Stomach (tissue), 8 donors: ENCODE measurements at regions not wholly inside any gene's neighbourhood (a gene's known extent, or its start where the extent isn't known, plus 50 kb on each side); places are given as distances from the start of the nearest gene placed in this dataset.

Source experiments
- DNase-seq, 2 donors: peaks; one replicate each; pipeline versions ENCODE4 v3.0.0 to v3.0.0-alpha.2; 2013 to 2019
- H3K27ac ChIP-seq, 5 donors: fragments of 200-600 bp in 4 of 5; sonication (generic) in 4 of 5; one replicate each; pipeline ENCODE4 v1.5.1; 2013 to 2019; ENCODE audit warnings: mild to moderate bottlenecking in 1 of 5, moderate library complexity in 1 of 5
- H3K27me3 ChIP-seq, 3 donors: fragments of 200-600 bp; sonication (generic); one replicate each; pipeline ENCODE4 v1.5.1; 2017 to 2019; ENCODE audit warnings: mixed run types in 1 of 3
- H3K36me3 ChIP-seq, 4 donors: fragments of 200-600 bp; sonication (generic); 1 replicate in 3 of 4; 2 replicates in 1 of 4; pipeline ENCODE4 v1.5.1; 2016 to 2019
- H3K4me1 ChIP-seq, 4 donors: fragments of 200-600 bp; sonication (generic); one replicate each; pipeline ENCODE4 v1.5.1; 2016 to 2019
- H3K4me3 ChIP-seq, 4 donors: fragments of 200-600 bp; sonication (generic) in 3 of 4; one replicate each; pipeline ENCODE4 v1.5.1; 2016 to 2019; ENCODE audit warnings: mild to moderate bottlenecking in 1 of 4
- H3K9me3 ChIP-seq, 4 donors: fragments of 200-600 bp; sonication (generic); one replicate each; pipeline ENCODE4 v1.5.1; 2016 to 2019
- EP300 ChIP-seq: sonication (generic); formaldehyde crosslinking; IDR thresholded peaks from one replicate; pipeline ENCODE4 v1.6.1; 2017; ENCODE audit warnings: antibody characterized with exemption
- POLR2A ChIP-seq, 4 donors: fragments of 450-650 bp; IDR thresholded peaks; one replicate each; pipeline ENCODE4 v1.6.1; 2016; ENCODE audit warnings: antibody characterized with exemption in 4 of 4, control low read depth in 2 of 4, mild to moderate bottlenecking in 1 of 4, moderate library complexity in 1 of 4
- POLR2AphosphoS5 ChIP-seq, 3 donors: sonication (generic); formaldehyde crosslinking; IDR thresholded peaks; one replicate each; pipeline ENCODE4 v1.6.1; 2016; ENCODE audit warnings: antibody characterized with exemption in 3 of 3
- WGBS, 5 donors: extraction: QIAGEN DNeasy Blood & Tissue Kit in 3 of 5; methylation state at CpG; one replicate each; pipeline versions ENCODE4 v1.1.5 to v1.1.7; 2013 to 2018; 5-methylcytosine and 5-hydroxymethylcytosine counted together
- intact Hi-C: fragments of 100-400 bp; cut with DNase I; formaldehyde crosslinking; loops from one replicate; pipeline ENCODE4 v1.15.1; 2023; ENCODE audit warnings: low total_unique reads
- TF ChIP-seq, protein P1 (sequence below), 7 experiments: fragments of 450-650 bp in 4 of 7; fragments of 200-600 bp in 3 of 7; sonication (generic) in 3 of 7; IDR thresholded peaks; one replicate each; pipeline ENCODE4 v1.5.1; 2016 to 2019; ENCODE audit warnings: antibody characterized with exemption in 7 of 7, control low read depth in 2 of 7, mild to moderate bottlenecking in 1 of 7
- donor health status: healthy with polysubstance abuse.
- donor health status: Bipolar disorder and iron deficiency.
- donor health status: healthy.

DNA sequence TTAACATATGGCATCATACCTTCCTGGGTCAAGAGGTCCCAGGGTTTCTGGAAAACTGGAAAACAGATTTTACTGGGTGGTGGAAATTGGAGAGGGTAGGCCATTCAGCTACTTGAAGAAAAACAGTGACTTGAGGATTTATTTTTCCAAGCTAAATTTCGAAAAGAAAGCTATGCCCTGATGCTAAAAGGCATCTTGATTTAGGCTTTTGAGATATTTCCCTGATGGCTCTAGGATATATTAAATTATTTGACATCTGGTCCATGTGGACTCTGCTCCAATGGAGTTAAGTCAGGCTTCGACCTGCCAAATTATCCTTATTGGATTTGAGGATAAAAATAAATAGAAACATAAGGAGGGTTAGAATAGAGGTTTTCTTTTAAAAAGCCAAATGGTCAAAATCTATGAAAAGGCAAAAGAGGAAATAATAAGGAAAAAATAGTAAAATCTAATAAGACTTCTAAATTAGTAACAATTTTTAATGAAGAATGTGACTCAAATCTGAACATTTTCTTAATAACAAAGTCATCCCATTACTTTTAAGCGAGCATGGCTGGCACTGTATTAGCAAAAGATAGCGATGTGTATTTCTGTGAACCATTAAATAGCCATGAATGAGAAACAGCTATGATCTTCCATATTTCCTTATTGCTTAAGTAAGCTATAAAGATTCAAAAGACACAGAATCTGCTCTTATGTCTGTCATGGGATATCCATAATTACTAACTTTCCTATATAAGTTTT, 190.0 kb upstream of the MIR17HG start:
- intact Hi-C loops = no loop called here
- no peaks in the 10 kb centered on the region for H3K4me1 ChIP-seq
- TF ChIP-seq POLR2A (IDR thresholded peaks at IDR 0.05) (no peak), POLR2AphosphoS5 (IDR thresholded peaks at IDR 0.05) (no peak), EP300 (no peak)
- TF ChIP-seq, protein P1, sequence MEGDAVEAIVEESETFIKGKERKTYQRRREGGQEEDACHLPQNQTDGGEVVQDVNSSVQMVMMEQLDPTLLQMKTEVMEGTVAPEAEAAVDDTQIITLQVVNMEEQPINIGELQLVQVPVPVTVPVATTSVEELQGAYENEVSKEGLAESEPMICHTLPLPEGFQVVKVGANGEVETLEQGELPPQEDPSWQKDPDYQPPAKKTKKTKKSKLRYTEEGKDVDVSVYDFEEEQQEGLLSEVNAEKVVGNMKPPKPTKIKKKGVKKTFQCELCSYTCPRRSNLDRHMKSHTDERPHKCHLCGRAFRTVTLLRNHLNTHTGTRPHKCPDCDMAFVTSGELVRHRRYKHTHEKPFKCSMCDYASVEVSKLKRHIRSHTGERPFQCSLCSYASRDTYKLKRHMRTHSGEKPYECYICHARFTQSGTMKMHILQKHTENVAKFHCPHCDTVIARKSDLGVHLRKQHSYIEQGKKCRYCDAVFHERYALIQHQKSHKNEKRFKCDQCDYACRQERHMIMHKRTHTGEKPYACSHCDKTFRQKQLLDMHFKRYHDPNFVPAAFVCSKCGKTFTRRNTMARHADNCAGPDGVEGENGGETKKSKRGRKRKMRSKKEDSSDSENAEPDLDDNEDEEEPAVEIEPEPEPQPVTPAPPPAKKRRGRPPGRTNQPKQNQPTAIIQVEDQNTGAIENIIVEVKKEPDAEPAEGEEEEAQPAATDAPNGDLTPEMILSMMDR (IDR thresholded peaks at IDR 0.05) = no peak
- 72 to 88% (median 80%) methylated on average over 4 of the region's 4 CpGs for WGBS, 5 donors
- H3K4me3 ChIP-seq = no peak overlapping the region
- no peak overlapping the region for H3K27ac ChIP-seq
- H3K9me3 ChIP-seq = no peaks in the 10 kb centered on the region
- peaks cover 0 to 9% (median 0%) of the 10 kb centered on the region in 3 donors for H3K27me3 ChIP-seq
- no peak for DNase-seq
- no peaks in the 10 kb centered on the region for H3K36me3 ChIP-seq

DNA sequence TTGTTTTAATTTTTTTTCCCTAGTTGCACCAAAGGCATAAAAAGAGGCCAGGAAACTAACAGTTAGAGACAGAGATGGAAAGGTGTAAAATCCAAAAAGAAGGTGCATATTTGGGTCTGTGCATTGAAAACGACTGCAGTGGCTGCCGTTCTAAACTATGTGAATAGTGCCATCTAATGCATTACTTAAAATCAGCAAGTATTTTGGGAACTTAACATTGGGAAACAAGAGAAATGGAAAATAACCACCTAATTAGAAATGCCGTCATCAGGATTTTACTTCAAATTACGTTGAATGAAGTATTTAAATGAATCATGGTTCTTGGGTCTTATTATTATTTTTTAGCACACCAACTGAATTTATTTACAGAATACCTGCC, 189.5 kb upstream of the MIR17HG start:
- intact Hi-C loops = no loop called here
- WGBS, 5 donors = 10 to 35% (median 30%) methylated on average over 4 of the region's 4 CpGs
- no peaks in the 10 kb centered on the region for H3K36me3 ChIP-seq

DNA sequence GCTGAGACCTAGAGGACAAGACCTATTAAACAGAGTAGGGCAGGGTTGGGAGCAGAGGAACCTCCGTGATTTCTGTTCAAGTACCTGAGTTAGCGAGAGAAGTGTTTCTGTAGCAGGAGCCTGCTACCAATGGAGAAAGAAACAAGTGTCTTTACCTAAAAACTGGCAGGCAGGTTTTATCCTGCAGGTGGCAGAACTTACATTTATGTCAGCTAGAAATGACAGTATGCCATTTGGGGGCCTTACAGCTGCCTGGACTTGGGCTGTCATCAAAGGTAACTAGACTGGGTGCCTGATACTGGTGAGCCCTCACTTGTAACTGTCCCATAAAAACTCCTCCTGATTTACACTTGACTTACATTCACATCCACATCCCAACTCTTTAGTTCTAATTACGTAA, 185.3 kb upstream of the MIR17HG start:
- intact Hi-C loops = no loop called here

More for the DNA sequence above, 189.5 kb upstream of the MIR17HG start:
- Histone ChIP-seq H3K9me3 (no peaks in the 10 kb centered on the region), H3K4me1 (no peaks in the 10 kb centered on the region), H3K4me3 (no peak overlapping the region), H3K27ac (no peak overlapping the region), H3K27me3 (peaks cover 0 to 9% (median 0%) of the 10 kb centered on the region in 3 donors)
- no peak for TF ChIP-seq POLR2A (IDR thresholded peaks at IDR 0.05)
- TF ChIP-seq, protein P1 (IDR thresholded peaks at IDR 0.05) = no peak
- peak in 1 of 2 donors; percentile 24 for DNase-seq

DNA sequence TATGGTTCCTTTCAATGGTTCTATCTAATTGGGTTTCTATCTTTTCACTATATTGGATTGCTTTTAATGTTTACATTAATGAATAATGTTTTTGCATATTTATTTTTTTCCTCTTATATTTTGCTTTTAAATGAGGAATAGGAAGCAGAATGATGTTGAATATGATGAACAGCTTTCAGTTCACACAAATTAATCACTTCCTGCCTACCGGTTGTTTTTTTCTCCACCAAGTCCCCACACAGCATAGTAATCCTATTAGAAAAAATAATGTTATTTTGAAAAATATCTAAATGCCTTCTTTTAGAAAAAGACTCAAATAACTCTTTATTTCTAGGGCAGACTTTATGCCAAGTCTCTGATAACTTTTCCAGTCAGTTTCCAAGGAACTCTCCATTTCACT, 184.9 kb upstream of the MIR17HG start:
- Histone ChIP-seq H3K36me3 (no peaks in the 10 kb centered on the region), H3K4me3 (no peak overlapping the region), H3K27ac (no peak overlapping the region), H3K27me3 (peaks cover 0 to 4% (median 0%) of the 10 kb centered on the region in 3 donors), H3K9me3 (no peaks in the 10 kb centered on the region), H3K4me1 (no peaks in the 10 kb centered on the region)
- intact Hi-C loops = no loop called here
- DNase-seq = no peak
- TF ChIP-seq POLR2A (IDR thresholded peaks at IDR 0.05) (no peak), POLR2AphosphoS5 (IDR thresholded peaks at IDR 0.05) (no peak), EP300 (no peak)
- TF ChIP-seq, protein P1 (IDR thresholded peaks at IDR 0.05) = no peak
- 61 to 70% (median 66%) methylated on average over 1 of the region's 1 CpG for WGBS, 5 donors

More for the DNA sequence above, 185.3 kb upstream of the MIR17HG start:
- no peaks in the 10 kb centered on the region for H3K9me3 ChIP-seq
- no peak overlapping the region for H3K27ac ChIP-seq
- H3K4me3 ChIP-seq = no peak overlapping the region
- no peaks in the 10 kb centered on the region for H3K36me3 ChIP-seq
- H3K4me1 ChIP-seq = no peaks in the 10 kb centered on the region
- peaks cover 0 to 4% (median 0%) of the 10 kb centered on the region in 3 donors for H3K27me3 ChIP-seq
- DNase-seq = no peak
- 72 to 83% (median 79%) methylated on average over 3 of the region's 3 CpGs for WGBS, 5 donors
- TF ChIP-seq POLR2A (IDR thresholded peaks at IDR 0.05) = no peak
- TF ChIP-seq, protein P1 (IDR thresholded peaks at IDR 0.05) = no peak
- TF ChIP-seq POLR2AphosphoS5 (IDR thresholded peaks at IDR 0.05) = no peak
- TF ChIP-seq EP300 = no peak
